Activated effector memory CD4-positive, alpha-beta T cell treated with Interleukin-2 at 50 U/mL for 16 hours (primary cell): ENCODE measurements at regions not wholly inside any gene's neighbourhood (a gene's known extent, or its start where the extent isn't known, plus 50 kb on each side); places are given as distances from the start of the nearest gene placed in this dataset.

Source experiments
- DNase-seq: peaks from one replicate; pipeline ENCODE4 v3.0.0-alpha.2; 2020

DNA sequence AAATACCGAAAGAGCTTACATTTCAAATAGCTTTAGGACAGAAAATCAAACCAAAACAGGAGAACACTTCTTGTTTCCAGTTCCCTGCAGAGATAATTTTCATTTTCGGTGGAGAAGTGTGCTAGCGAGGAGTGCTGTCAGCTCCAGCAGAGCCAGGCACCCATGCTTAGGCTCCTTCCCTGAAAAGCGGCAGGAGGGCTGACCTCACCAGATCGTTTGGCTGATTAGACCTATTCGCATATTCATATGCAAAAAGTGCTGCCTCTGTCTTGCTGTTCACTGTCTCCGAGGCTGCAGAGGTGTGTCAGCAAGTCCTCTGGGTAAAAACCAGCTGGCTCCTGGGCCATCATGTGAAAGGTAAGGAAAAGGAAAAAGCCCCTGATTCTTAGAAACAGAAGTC is 225.8 kb upstream of the COPS8 start:
- no peak for DNase-seq

DNA sequence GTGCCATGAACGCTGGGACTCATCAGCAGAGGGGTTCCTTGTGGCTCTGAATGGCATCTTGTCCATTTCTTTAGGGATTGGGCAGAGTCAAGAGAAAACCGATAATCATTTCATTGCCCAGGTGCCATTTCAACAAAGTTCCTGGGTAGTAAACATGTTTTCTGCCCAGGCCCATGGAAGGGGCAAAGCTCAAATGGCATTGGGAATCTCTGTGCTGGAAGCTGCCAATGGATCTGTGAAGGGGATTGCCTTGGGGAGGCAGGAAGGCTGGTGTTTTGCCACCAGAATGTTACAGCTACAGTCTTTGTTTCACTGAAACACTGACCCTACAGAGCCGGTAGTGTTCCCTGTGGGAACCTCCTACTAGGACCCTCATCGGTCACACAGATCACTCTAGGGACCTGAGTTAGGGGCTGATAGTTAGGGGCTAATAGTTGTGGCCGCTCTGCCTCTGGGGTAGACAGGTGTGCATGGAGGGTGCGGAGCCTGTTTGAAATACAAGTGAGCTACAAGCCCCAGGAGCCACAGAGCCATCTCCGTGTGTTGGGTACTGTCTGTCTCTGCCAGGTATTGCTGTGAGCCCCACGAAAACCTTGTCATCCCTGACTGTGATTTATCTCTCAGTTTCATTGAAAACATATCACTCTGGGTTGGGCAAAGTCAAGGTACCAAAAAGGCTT is 224.4 kb upstream of the COPS8 start:
- DNase-seq: no peak

DNA sequence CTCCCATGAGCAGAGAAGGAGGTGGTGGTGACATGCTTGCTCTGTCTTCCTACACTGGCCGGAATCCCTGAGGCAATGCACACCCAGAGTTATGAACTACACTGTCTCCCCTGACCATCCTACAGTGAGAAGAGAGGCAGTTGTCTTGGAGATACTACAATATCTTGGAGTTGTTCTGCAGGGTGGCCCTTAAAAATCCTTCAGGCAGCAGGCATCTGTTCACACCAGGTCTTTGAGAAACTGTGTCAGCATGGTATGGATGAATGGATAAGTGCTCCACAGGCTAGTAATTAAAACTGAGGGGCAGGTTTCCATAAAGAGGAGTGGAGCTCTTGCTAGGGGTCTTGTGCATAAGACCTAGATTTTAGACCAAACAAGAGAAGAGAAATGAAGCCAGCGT is 223.7 kb upstream of the COPS8 start:
- no peak for DNase-seq

DNA sequence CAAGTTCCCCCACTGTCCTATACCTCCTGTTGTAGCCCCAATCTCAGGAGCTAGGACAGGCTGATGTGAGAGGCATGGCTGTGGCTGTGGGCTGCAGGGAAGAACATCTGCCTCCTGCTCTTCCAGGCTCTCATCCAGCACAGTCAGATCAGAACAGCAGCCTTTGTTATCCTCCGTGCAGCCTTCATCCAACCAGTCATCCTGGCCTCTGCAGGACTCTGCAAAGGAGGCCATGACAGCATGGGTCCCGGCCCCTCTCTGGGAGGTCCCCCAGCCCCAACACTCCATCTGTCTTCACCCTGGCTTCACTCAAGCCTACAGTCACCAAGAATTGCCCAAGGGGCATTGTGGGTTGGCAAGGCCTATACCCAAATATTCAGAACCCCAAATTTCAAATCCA is 223.2 kb upstream of the COPS8 start:
- no peak for DNase-seq

DNA sequence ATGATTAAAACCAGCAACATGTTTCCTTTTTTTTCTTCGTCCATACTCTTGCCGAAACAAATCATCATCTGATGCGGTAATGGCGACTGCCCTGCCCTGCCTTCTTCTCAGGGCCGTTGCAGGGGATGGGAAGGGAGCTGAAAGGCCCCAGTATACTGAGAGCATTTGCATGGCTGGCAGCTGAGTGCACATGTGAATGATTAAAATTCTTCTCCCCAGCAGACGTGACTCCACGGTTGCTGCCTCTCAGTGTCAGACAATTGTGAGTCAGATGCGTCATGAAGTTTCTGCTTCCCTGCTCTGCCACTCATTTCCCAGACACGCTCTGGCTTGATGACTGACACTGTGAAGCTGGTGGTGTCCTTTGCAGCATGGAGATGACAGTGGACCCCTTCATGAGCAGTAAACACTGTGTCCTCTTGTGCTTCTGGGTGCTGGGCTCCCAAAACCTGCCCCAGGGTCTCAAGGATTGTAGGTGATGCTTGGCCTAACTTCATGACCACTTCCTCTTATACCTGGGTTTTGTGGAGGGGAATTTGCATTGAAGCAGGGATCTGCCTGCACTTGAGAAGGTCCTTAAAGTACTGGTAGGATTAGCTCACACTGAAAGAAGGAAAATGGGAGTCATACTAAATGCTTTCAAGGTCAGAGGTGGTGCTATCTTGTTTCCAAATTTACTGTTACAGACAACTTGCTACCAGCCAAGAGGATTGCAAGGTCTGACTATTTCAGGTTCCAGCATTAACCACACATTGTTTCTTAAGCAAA is 222.5 kb upstream of the COPS8 start:
- no peak for DNase-seq

DNA sequence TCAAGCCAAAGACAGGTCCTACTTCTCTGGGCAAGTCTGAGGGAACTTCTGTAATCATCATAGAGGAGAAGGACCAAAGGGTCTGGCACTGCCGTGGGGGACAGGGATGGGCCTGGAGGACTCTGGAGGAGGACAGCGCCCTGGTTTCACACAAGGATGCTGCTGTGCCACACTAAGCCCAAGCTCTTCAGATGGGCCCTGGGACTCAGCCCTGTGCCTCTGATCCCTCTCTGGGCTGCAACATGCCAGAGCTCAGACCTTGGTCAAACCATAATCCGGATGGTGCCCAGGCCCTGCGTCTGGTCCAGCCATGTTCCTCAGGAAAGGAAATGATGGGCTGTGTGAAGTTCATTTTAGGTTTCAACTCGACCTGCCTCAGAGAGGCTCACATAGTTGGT is 222.0 kb upstream of the COPS8 start:
- no peak for DNase-seq

DNA sequence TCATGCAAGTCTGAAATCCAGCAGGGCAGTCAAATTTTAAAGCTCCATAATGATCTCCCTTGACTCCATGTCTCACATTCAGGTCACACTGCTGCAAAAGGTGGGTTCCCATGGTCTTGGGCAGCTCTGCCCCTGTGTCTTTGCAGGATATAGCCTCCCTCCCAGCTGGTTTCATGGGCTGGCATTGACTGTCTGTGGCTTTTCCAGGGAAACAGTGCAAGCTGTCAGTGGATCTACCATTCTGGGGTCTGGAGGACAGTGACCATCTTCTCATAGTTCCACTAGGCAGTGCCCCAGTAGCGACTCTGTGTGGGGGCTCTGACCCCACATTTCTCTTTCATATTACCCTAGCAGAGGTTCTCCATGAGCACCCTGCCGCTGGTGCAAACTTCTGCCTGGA is 220.6 kb upstream of the COPS8 start:
- no peak for DNase-seq

DNA sequence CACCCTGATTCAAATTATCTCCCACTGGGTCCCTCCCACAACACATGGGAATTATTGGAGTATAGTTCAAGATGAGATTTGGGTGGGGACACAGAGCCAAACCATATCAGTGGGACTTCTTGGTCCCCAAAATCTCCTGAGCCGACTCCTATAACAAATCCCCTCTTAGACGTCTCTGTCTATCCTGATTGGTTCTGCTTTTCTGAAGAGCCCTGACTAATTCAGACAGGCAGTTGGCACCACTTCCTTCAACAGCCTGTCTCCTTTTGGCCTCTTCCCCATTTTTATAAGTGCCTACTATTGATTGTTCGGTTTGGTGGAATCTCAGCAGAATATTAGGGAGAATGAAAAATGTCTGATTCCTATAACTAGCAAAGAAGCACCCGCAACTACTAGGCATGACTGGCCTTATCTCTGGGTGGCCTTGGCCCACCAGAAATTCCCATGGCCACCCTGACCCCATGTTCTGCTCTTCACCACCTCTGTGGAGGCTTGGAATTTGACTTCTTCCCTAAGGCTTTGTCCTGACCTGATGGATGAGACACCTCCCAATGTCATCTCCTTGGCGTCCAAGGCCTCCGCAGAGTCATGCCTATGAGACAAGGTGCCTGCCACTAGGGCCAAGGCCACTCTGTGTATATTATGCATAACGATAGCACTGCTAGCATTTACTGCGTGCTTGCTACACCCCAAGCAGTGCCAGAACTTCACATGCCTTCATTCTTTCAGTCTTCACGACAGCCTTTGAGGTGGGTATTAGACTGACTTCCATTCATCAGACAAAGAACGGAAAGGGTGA is 218.9 kb upstream of the COPS8 start:
- DNase-seq: no peak

DNA sequence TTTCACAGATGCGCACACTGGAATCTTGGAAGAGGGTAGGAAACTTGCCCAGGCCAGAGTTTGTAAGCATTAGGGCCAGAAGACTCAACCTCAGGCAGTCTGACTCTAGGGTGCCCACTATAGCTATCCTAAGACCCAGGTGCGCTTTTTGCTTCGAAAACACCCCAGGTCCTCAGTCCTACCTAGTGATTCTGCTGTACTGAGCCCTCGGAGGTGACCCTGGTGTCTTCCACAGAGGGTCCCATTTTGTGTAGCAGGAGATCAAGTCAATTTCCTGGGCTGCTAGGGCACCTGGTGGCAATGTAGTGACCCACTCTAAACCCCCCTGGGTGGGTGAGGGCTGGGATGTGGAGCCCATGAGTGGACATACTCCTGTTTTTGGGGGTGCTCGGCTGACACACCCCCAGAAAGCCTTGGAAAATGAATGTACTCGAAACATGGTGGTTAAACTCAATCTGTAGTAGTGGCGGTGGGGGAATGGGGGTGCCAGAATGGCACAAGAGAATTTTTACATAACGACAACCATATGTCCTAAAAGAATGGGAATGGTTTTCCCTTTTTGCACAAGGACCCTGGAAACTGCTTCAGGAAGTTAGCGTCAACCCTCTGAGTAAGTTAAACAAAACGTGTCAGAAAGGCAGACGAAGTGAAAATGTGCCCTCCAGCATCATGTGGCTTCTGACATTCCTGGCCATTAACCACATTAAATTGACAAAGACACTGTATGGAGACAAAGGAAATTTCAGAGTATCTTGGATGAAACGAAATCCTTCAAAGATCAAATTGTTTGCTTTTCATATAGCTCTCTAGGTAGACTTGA is 218.0 kb upstream of the COPS8 start:
- DNase-seq: no peak

DNA sequence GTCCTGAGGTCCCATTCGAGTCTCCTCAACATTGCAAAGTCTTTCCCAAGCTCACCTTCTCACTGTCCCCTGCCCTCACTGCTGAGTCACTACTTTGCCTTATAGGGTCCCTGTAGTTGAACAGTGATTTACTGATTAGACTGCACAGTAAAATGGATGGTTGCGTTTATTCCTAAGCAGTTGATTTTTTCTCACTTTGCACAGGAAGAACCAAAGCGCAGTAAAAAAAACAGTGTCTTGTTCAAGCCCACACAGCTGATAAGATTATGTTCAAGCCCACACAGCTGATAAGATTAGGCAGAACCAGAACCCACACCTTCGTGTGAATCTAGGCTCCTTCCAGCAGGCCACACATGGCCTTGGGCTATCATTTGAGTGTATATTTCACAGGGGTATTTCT is 215.3 kb upstream of the COPS8 start:
- DNase-seq: no peak

DNA sequence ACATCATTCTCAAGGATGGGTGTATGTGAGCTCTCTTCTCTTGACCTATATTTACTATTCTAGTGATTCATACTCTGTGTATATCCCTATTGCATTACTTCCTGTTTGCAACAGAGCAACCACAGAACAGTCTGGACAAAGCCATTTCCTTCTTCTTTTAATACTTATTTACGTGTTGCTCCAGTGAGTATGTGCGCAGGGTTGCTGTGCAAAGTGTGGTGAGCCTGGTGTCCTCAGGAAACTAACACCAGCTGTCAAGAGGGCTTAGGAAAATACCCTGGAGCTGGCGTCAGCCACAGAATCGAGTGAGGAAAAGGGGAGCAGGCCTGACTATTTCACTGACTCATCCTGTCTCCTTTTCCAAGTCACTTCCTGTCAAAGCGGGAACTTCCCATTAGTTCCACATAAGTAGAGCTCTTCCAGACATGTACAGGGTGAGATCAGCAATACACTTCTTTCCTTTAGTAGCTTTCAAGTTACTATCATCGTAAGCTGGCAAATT is 214.1 kb upstream of the COPS8 start:
- DNase-seq: no peak

DNA sequence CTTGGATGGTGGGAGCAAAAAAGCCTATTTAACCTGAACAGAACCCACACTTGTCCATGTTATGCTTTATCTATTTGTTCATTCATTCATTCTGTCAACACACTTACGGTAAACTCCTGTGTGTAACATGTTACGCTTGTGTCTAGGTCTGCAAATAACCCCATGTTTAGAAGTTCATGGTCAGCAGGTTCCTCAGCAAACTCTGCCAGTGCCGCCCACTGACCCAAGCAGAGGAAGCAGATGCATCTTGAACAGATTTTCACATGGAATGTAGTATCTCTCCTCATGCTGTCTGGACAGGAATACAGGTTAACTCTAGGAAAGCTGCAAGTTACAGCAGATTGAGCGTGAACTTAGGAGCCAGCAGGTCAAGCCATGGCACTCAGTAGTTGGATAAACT is 213.7 kb upstream of the COPS8 start:
- no peak for DNase-seq

DNA sequence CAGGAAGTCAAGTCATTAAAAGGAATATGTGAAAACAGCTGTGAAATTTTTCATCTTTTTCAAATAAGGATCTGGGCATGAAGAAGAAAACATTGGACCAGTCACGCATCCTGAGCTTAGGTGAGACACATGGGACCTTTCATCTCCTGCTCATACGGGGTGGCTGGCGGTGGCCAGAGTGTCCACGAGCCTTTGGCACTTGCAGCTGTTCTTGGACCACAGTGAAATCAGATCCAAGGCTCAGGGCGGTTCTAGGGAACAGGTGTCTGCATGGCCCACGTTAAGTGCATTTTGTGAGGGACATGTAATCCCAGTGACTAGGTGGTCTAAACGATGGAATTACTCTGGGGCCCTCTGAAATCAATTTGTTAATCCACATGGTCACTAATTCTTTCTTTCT is 212.7 kb upstream of the COPS8 start:
- DNase-seq: no peak

DNA sequence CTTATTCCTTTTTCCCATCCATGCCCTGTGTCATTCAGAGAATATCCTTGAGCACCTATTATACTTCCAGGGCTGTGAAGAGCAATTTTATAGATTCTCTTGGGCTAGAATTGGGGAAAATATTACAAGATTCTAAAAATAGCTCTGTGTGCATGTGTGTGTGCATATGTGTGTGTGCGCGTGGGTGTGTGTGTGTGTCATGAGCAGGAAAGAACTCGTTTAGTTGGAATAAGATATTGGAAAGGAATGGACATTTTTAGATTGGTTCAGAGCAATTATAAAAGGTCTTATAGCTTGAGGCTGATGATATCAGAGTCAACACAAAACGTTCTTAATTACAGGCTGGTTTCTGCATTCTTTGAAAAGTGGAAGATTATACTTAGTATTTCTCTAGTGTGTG is 212.1 kb upstream of the COPS8 start:
- DNase-seq: no peak

DNA sequence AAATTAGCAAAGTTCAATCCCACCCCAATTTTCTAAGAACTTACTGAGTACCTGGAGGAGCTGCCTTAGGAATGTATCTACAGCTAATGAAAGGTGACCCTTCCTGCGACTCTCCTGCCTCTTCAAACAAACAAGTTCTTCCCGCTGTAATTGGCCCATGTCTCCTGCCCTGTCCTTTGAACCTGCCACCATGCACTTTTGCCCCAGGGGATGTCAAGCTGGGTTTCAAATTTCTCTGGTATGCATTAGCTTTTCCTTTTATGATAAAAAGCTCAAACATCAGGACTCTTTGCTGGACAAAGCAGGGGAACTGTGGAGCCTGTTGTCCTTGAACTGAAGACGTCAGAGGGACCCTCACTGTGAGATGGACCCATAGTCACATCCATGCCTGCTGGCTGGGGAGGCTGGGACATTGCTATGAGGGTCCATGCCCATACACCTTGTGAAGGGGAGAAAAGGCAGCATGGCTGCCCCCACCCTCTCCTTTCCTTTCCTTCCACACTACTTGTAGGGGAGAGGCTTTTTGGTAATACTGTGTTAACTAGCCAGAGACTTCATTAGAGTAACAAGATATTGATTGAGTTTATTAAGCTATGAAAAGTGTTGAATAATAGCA is 210.7 kb upstream of the COPS8 start:
- no peak for DNase-seq

DNA sequence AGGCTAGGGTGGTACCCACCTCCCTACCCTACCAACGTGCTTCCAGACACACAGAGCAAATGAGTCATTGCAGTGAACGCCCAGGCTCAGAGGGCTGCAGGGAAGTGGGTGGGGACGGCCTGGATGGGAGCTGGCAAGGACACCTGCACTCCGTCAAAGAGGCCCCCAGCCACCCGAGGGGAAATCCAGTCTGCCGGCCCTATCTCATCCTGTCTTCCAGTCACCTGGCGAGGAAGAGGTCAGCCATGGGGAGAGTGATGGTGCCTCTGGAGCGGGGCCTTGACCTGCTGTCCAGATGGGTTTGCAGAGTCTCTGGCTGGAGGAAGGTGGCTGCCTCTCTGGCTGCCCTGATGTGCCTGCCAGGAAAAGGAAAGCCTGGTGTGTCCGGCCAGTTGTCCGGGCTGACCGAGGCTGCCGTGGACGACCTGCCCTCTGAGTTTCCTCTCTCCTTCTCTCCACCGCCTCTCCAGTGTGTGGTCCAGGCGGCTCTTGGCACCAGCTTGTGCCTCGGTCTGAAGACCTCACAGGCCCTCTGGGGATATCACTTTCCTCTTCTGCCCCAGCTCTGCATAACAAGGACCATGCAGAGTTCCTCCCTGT is 209.7 kb upstream of the COPS8 start:
- no peak for DNase-seq

DNA sequence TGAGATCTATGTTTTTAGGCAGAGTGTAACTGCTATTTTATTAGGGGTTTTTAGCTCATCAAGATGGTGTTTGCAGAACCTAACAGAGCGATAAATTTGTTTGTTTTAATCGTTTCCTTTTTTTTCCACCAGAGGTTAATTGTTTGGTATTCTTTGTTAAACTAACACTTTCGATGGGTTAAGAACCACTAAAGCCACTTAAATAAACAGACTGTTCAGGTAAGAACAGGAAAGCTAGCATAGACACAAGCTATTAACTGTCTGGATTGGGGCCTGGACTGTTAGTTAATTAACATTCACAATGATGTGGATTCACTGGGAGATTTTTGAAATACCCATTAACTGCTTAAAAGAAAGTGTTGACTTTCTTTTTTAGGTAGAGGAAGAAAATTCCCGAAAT is 209.0 kb upstream of the COPS8 start:
- DNase-seq: no peak

DNA sequence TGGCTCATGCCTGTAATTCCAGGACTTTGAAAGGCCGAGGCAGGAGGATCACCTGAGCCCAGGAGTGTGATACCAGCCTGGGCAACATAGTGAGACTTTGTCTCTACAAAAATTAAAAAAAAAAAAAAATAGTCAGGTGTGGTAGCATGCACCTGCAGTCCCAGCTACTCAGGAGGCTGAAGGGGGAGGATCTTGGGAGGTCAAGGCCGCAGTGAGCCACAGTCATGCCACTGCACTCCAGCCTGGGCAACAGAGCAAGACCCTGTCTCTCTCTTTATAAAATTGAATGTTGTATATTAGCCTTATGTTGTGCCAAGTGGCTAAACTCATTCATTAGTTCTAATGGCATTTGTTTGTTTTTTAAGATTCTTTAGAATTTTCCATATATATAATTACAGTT is 207.7 kb upstream of the COPS8 start:
- DNase-seq: no peak

DNA sequence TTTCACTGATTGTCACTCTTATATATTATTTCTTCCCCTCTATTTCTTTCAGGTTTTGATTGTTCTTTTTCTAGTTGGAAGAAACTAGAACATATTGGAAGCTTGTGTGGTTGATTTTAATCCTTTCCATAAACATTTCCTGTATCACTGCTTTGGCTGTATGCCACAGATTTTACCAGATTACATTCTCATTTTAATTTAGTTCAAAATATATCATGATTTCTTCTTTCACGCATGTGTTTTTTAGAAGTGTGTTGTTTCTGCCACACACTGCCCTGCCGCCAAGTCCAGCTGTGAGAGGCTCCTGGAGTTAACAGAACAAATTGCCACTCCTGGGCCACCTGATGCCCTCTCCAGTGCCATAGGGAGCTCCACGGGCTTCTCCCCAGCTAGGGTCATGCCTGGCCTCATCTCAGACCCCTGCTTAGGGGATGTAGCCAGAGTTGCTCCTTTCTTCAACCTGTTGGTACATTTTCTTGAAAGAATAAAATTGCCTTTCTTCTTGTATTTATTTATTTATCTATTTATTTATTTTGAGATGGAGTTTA is 206.2 kb upstream of the COPS8 start:
- DNase-seq: no peak

DNA sequence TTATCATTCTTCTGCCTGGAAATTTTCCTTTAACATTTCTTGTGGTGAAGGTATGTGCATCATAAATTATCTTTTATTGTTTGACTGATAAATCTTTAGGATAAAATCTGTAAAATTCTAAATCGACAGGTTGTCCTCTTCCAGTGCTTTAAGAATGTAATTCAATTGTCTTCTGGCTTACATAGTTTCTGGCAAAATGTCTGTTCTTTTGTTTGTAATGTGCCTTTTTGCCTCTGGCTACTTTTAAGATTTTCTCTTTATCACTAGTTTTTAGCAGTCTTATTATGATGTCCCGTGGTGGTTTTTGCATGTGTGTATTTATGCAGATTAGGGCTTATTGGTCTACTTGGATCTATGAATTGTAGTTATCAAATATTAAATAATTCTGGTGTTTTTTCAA is 203.6 kb upstream of the COPS8 start:
- DNase-seq: no peak

DNA sequence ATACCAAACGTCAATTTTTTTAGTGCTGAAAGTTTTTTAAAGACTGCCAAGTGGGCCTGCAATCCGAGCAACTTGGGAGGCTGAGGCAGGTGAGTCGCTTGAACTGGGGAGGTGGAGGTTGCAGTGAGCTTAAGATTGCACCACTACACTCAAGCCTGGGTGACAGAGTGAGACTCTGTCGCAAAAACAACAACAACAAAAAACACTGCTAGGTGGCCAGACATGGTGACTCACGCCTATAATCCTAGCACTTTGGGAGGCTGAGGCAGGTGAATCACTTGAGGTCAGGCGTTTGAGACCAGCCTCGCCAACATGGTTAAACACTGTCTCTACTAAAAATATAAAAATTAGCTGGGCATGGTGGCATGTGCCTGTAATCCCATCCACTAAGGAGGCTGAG is 202.8 kb upstream of the COPS8 start:
- DNase-seq: no peak

DNA sequence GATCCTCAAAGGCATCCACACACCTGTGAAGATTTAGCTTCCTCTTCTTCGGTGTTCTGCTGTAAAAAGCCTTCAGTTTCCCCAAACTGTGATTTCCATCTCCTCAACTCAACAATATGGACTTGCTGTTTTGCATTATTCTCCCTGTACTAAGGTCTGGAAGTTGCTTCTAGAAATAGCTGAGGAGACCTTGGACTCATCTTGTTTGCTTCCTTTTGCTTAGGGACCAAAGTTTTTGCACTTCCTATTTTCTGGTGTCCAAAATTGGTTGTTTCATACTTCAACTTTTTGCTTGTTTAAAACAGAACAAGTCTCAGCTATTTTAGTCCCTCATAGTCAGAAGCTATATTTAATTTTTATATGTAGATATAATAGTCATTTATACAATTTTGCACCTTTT is 201.9 kb upstream of the COPS8 start:
- DNase-seq: no peak
